Sigmoid colon (tissue), 4 donors: ENCODE measurements at regions not wholly inside any gene's neighbourhood (a gene's known extent, or its start where the extent isn't known, plus 50 kb on each side); places are given as distances from the start of the nearest gene placed in this dataset.

Experiments used
- POLR2A ChIP-seq, 2 donors: fragments of 450-650 bp; IDR thresholded peaks; one replicate each; pipeline ENCODE4 v1.6.1; 2016; ENCODE audit warnings: antibody characterized with exemption in 2 of 2, mild to moderate bottlenecking in 2 of 2, moderate library complexity in 2 of 2
- POLR2AphosphoS5 ChIP-seq, 4 donors: sonication (generic); formaldehyde crosslinking; IDR thresholded peaks; one replicate each; pipeline ENCODE4 v1.6.1; 2017; ENCODE audit warnings: antibody characterized with exemption in 4 of 4

DNA sequence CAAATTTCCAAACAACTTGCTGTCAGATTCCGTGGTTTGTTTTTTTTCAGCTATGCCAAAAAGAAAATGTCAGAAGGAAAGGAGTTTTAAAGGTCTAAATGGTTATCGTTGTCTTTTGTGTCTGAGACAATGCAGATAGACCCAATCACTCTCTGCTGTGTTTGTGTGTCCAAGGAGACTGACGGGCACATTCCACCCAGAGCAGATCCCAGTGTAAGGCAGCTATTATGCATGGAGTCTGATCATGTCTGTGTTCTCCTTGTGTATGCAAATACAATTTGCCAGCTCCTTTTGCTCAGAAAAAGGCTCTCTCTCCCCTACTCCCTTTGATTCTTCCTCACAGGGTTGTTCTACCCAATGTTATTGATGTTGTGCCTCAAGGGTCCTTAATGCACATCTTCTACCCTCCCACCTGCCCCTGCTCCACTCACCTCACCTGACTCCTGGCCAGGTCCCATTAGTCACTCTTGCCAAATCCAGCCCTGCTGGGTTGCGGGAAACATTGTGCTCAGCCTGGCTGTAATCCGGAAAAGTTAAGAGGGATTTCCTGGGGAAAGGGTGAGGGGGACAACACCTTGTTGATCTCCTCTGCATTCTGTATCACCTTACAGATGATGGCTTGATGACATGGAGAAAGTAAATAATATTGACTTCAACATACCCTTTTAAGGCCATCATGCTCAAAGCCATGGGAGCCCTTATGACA lies 61.0 kb downstream of the OTOL1 start:
- TF ChIP-seq POLR2AphosphoS5 (IDR thresholded peaks at IDR 0.05) = no peak
- no peak for TF ChIP-seq POLR2A (IDR thresholded peaks at IDR 0.05)
